H9 (cell line): ENCODE measurements at regions not wholly inside any gene's neighbourhood (a gene's known extent, or its start where the extent isn't known, plus 50 kb on each side); places are given as distances from the start of the nearest gene placed in this dataset.

Experiments used
- DNase-seq: peaks from one replicate; pipeline ENCODE4 v3.0.0-alpha.2; 2017
- H2AFZ ChIP-seq: one replicate; pipeline ENCODE4 v1.6.1; 2013; ENCODE audit warnings: mild to moderate bottlenecking, low read length, control low read depth, moderate library complexity
- H2AK5ac ChIP-seq: 2 replicates; pipeline ENCODE4 v1.6.1; 2013; ENCODE audit warnings: low read length, control low read depth, mixed read lengths; ENCODE audit not compliant: insufficient read length
- H2BK120ac ChIP-seq: one replicate; pipeline ENCODE4 v1.6.1; 2013; ENCODE audit warnings: low read depth, mild to moderate bottlenecking, low read length, control low read depth, inconsistent platforms; ENCODE audit not compliant: poor library complexity, severe bottlenecking
- H2BK12ac ChIP-seq: 2 replicates; pipeline ENCODE4 v1.6.1; 2013; ENCODE audit warnings: low read length, control low read depth, mixed read lengths, low read depth; ENCODE audit not compliant: insufficient read length
- H2BK15ac ChIP-seq: 2 replicates; pipeline ENCODE4 v1.6.1; 2013; ENCODE audit warnings: low read depth, low read length, control low read depth
- H2BK20ac ChIP-seq: one replicate; pipeline ENCODE4 v1.6.1; 2013; ENCODE audit warnings: low read depth, mild to moderate bottlenecking, low read length, control low read depth, inconsistent platforms; ENCODE audit not compliant: poor library complexity, severe bottlenecking
- H2BK5ac ChIP-seq: 2 replicates; pipeline ENCODE4 v1.6.1; 2013; ENCODE audit warnings: low read length, control low read depth, mixed read lengths; ENCODE audit not compliant: insufficient read length
- H3K14ac ChIP-seq: 2 replicates; pipeline ENCODE4 v1.6.1; 2013; ENCODE audit warnings: low read length, control low read depth; ENCODE audit not compliant: insufficient read depth
- H3K18ac ChIP-seq: 2 replicates; pipeline ENCODE4 v1.6.1; 2013; ENCODE audit warnings: low read depth, mild to moderate bottlenecking, mixed read lengths, low read length, control low read depth; ENCODE audit not compliant: insufficient read length
- H3K23ac ChIP-seq: 2 replicates; pipeline ENCODE4 v1.6.1; 2013; ENCODE audit warnings: low read length, control low read depth, mixed read lengths, low read depth; ENCODE audit not compliant: insufficient read length
- H3K23me2 ChIP-seq: 2 replicates; pipeline ENCODE4 v1.6.1; 2013; ENCODE audit warnings: low read depth, mild to moderate bottlenecking, mixed read lengths, low read length, control low read depth; ENCODE audit not compliant: insufficient read length, poor library complexity, severe bottlenecking
- H3K27ac ChIP-seq: 2 replicates; pipeline ENCODE4 v1.5.1; 2013; ENCODE audit warnings: low read length, control low read depth, mixed read lengths, low read depth; ENCODE audit not compliant: insufficient read length
- H3K27me3 ChIP-seq: 2 replicates; pipeline ENCODE4 v1.6.1; 2013; ENCODE audit warnings: low read length, control low read depth, inconsistent platforms; ENCODE audit not compliant: insufficient read depth
- H3K4ac ChIP-seq: 2 replicates; pipeline ENCODE4 v1.6.1; 2013; ENCODE audit warnings: low read depth, mild to moderate bottlenecking, control low read depth, inconsistent platforms, low read length, moderate library complexity
- H3K4me1 ChIP-seq: 2 replicates; pipeline ENCODE4 v1.6.1; 2013; ENCODE audit warnings: low read length, control low read depth, inconsistent platforms; ENCODE audit not compliant: insufficient read depth
- H3K4me2 ChIP-seq: 2 replicates; pipeline ENCODE4 v1.6.1; 2013; ENCODE audit warnings: low read length, control low read depth, mixed read lengths; ENCODE audit not compliant: insufficient read length, insufficient read depth
- H3K56ac ChIP-seq: 2 replicates; pipeline ENCODE4 v1.6.1; 2013; ENCODE audit warnings: low read depth, mild to moderate bottlenecking, mixed read lengths, low read length, control low read depth; ENCODE audit not compliant: insufficient read length
- H3K79me1 ChIP-seq: 2 replicates; pipeline ENCODE4 v1.6.1; 2013; ENCODE audit warnings: low read depth, mild to moderate bottlenecking, moderate library complexity, low read length, control low read depth, inconsistent platforms; ENCODE audit not compliant: insufficient read depth, poor library complexity, severe bottlenecking
- H3K79me2 ChIP-seq: 2 replicates; pipeline ENCODE4 v1.6.1; 2013; ENCODE audit warnings: low read length, control low read depth, inconsistent platforms; ENCODE audit not compliant: insufficient read depth
- H3K9ac ChIP-seq: 2 replicates; pipeline ENCODE4 v1.6.1; 2013; ENCODE audit warnings: low read length, control low read depth, mixed read lengths; ENCODE audit not compliant: insufficient read length; ENCODE audit errors: extremely low read depth
- H3K9me3 ChIP-seq: one replicate; pipeline ENCODE4 v1.6.1; 2013; ENCODE audit warnings: low read depth, low read length, inconsistent platforms; ENCODE audit not compliant: control insufficient read depth
- H3T11ph ChIP-seq: one replicate; pipeline ENCODE4 v1.6.1; 2013; ENCODE audit warnings: mild to moderate bottlenecking, low read length, control low read depth, inconsistent platforms
- H4K20me1 ChIP-seq: one replicate; pipeline ENCODE4 v1.6.1; 2013; ENCODE audit not compliant: control insufficient read depth, insufficient read length, insufficient read depth
- H4K5ac ChIP-seq: 2 replicates; pipeline ENCODE4 v1.6.1; 2013; ENCODE audit warnings: low read depth, mild to moderate bottlenecking, mixed read lengths, low read length, control low read depth; ENCODE audit not compliant: insufficient read length
- H4K8ac ChIP-seq: replicated peaks from 2 replicates; pipeline ENCODE4 v1.6.1; 2013; ENCODE audit warnings: low read length, control low read depth, mixed read lengths, low read depth; ENCODE audit not compliant: insufficient read length
- H4K91ac ChIP-seq: 2 replicates; pipeline ENCODE4 v1.6.1; 2013; ENCODE audit warnings: low read depth, mild to moderate bottlenecking, moderate library complexity, mixed read lengths, low read length, control low read depth; ENCODE audit not compliant: insufficient read length
- H3K27ac Mint-ChIP-seq, 3 experiments: 2 replicates in 2 of 3; 3 replicates in 1 of 3; pipeline ENCODE4 v1.8.0; 2020 to 2021; ENCODE audit warnings: mixed read lengths in 3 of 3, mild to moderate bottlenecking in 1 of 3, moderate library complexity in 1 of 3
- H3K27me3 Mint-ChIP-seq: 2 replicates; pipeline ENCODE4 v1.8.0; 2021; ENCODE audit warnings: low read depth, mild to moderate bottlenecking, moderate library complexity, mixed read lengths
- H3K36me3 Mint-ChIP-seq, 3 experiments: 2 replicates in 2 of 3; 3 replicates in 1 of 3; pipeline ENCODE4 v1.8.0; 2020 to 2021; ENCODE audit warnings: low read depth in 3 of 3, mixed read lengths in 3 of 3; ENCODE audit not compliant: insufficient read depth in 1 of 3
- H3K4me1 Mint-ChIP-seq, 2 experiments: 2 replicates each; pipeline ENCODE4 v1.8.0; 2020; ENCODE audit warnings: mixed read lengths in 2 of 2
- H3K4me3 Mint-ChIP-seq, 2 experiments: 2 replicates in 1 of 2; 3 replicates in 1 of 2; pipeline ENCODE4 v1.8.0; 2020 to 2021; ENCODE audit warnings: mild to moderate bottlenecking in 2 of 2, mixed read lengths in 2 of 2, moderate library complexity in 1 of 2
- H3K9me3 Mint-ChIP-seq, 2 experiments: 2 replicates in 1 of 2; 3 replicates in 1 of 2; pipeline ENCODE4 v1.8.0; 2020; ENCODE audit warnings: mild to moderate bottlenecking in 2 of 2, mixed read lengths in 2 of 2, moderate library complexity in 1 of 2
- TF ChIP-seq, protein P1 (sequence below): fragments of 200-600 bp; sonication (generic); conservative IDR thresholded peaks from 3 replicates; pipeline ENCODE4 v1.8.0; 2021; ENCODE audit warnings: antibody characterized with exemption, mild to moderate bottlenecking

DNA sequence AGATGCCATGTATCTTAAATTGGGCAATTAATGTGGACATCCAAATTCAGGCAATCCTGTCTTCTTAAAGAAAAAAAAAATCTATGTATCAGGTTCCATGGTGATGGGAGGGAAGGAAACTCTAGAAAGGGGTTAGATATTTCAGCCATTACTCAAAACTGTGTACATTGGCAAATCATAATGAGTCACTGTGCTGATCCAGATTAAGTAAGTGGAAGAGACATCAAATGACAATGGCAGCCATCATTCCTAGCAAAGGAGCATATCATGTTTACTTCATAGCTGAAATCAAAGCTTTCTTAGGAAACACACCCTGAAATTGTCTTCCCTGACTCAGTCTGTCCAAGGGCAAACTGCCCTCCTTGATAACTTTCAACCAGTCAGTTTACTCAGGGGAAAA lies 713.3 kb upstream of the GBE1 start:
- H3K36me3 Mint-ChIP-seq: peaks cover 0 to 15% (median 10%) of the 10 kb centered on the region in 3 experiments; a peak in 3 of 7 replicates
- Histone ChIP-seq H2BK15ac (no peak overlapping the region), H2AFZ (no peak overlapping the region), H4K20me1 (no peaks in the 10 kb centered on the region), H3K79me2 (no peaks in the 10 kb centered on the region), H3K56ac (no peak overlapping the region), H3K23ac (no peak overlapping the region), H2BK12ac (no peak overlapping the region), H3K4me2 (no peak overlapping the region), H4K91ac (no peak overlapping the region), H2BK20ac (no peak overlapping the region), H3K14ac (no peak overlapping the region), H3K27ac (no peak overlapping the region), H2BK5ac (no peak overlapping the region), H3T11ph (no peak overlapping the region), H3K79me1 (no peaks in the 10 kb centered on the region), H3K18ac (no peak overlapping the region), H3K4ac (no peak overlapping the region), H4K8ac (no peak overlapping the region), H3K9me3 (no peaks in the 10 kb centered on the region), H3K4me1 (no peaks in the 10 kb centered on the region), H3K9ac (no peak overlapping the region), H2AK5ac (no peak overlapping the region), H4K5ac (no peak overlapping the region), H2BK120ac (no peak overlapping the region), H3K27me3 (no peaks in the 10 kb centered on the region), H3K23me2 (no peaks in the 10 kb centered on the region)
- no peaks in the 10 kb centered on the region for H3K27me3 Mint-ChIP-seq
- H3K27ac Mint-ChIP-seq: no peak overlapping the region
- H3K4me3 Mint-ChIP-seq: no peak overlapping the region; a peak in 1 of 5 replicates
- H3K9me3 Mint-ChIP-seq: peaks cover 10 to 14% of the 10 kb centered on the region in 2 experiments; a peak in 2 of 5 replicates
- TF ChIP-seq, protein P1, sequence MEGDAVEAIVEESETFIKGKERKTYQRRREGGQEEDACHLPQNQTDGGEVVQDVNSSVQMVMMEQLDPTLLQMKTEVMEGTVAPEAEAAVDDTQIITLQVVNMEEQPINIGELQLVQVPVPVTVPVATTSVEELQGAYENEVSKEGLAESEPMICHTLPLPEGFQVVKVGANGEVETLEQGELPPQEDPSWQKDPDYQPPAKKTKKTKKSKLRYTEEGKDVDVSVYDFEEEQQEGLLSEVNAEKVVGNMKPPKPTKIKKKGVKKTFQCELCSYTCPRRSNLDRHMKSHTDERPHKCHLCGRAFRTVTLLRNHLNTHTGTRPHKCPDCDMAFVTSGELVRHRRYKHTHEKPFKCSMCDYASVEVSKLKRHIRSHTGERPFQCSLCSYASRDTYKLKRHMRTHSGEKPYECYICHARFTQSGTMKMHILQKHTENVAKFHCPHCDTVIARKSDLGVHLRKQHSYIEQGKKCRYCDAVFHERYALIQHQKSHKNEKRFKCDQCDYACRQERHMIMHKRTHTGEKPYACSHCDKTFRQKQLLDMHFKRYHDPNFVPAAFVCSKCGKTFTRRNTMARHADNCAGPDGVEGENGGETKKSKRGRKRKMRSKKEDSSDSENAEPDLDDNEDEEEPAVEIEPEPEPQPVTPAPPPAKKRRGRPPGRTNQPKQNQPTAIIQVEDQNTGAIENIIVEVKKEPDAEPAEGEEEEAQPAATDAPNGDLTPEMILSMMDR: no peak
- no peaks in the 10 kb centered on the region for H3K4me1 Mint-ChIP-seq
- no peak for DNase-seq
